Glutamatergic neuron (in vitro differentiated cells): ENCODE measurements at regions not wholly inside any gene's neighbourhood (a gene's known extent, or its start where the extent isn't known, plus 50 kb on each side); places are given as distances from the start of the nearest gene placed in this dataset.
"Not testable (repeated sequence)": the region's sequence is repeated elsewhere in the genome, so short reads cannot be mapped to it uniquely, and the experiment has no call there.

Experiments used
- DNase-seq: peaks from one replicate; pipeline ENCODE4 v3.0.0; 2022
- H3K27ac Mint-ChIP-seq: one replicate; pipeline ENCODE4 v1.8.0; 2020; ENCODE audit warnings: mild to moderate bottlenecking, mixed read lengths, inconsistent platforms; ENCODE audit not compliant: unreplicated experiment
- H3K27me3 Mint-ChIP-seq: one replicate; pipeline ENCODE4 v1.8.0; 2020; ENCODE audit warnings: mild to moderate bottlenecking, moderate library complexity, mixed read lengths, inconsistent platforms; ENCODE audit not compliant: unreplicated experiment
- H3K36me3 Mint-ChIP-seq: one replicate; pipeline ENCODE4 v1.8.0; 2020; ENCODE audit warnings: mild to moderate bottlenecking, mixed read lengths, inconsistent platforms; ENCODE audit not compliant: unreplicated experiment
- H3K4me1 Mint-ChIP-seq: one replicate; pipeline ENCODE4 v1.8.0; 2020; ENCODE audit warnings: mild to moderate bottlenecking, low read depth, mixed read lengths, inconsistent platforms; ENCODE audit not compliant: unreplicated experiment
- H3K4me3 Mint-ChIP-seq: one replicate; pipeline ENCODE4 v1.8.0; 2020; ENCODE audit warnings: mild to moderate bottlenecking, mixed read lengths, inconsistent platforms; ENCODE audit not compliant: unreplicated experiment
- H3K9me3 Mint-ChIP-seq: one replicate; pipeline ENCODE4 v1.8.0; 2020; ENCODE audit warnings: mild to moderate bottlenecking, moderate library complexity, mixed read lengths, inconsistent platforms; ENCODE audit not compliant: unreplicated experiment
- CTCF ChIP-seq: fragments of 200-600 bp; sonication (generic); IDR thresholded peaks from one replicate; pipeline ENCODE4 v1.5.0; 2021; ENCODE audit not compliant: partially characterized antibody, unreplicated experiment

GRCh38 chr6:100300221-100300736 is 164.4 kb downstream of the SIM1 start:
- no peak for TF ChIP-seq CTCF
- Mint-ChIP-seq H3K4me3 (no peak overlapping the region), H3K4me1 (no peaks in the 10 kb centered on the region), H3K27ac (no peak overlapping the region), H3K27me3 (no peaks in the 10 kb centered on the region), H3K36me3 (no peaks in the 10 kb centered on the region), H3K9me3 (no peaks in the 10 kb centered on the region)
- no peak for DNase-seq

- DNase-seq, result no peak
- Mint-ChIP-seq H3K9me3 (no peaks in the 10 kb centered on the region), H3K27me3 (no peaks in the 10 kb centered on the region), H3K4me3 (no peak overlapping the region), H3K36me3 (no peaks in the 10 kb centered on the region), H3K27ac (no peak overlapping the region), H3K4me1 (no peaks in the 10 kb centered on the region)
- TF ChIP-seq CTCF, result no peak
Observed at GRCh38 chr6:100296810-100297544, 167.7 kb downstream of the SIM1 start.

GRCh38 chr6:100295172-100295571 is 169.5 kb downstream of the SIM1 start:
- H3K36me3 Mint-ChIP-seq, H3K9me3 Mint-ChIP-seq, DNase-seq: not testable (repeated sequence)

GRCh38 chr6:100289285-100289684 is 175.4 kb downstream of the SIM1 start:
- peaks cover 13% of the 10 kb centered on the region for H3K4me1 Mint-ChIP-seq
- no peaks in the 10 kb centered on the region for H3K36me3 Mint-ChIP-seq
- TF ChIP-seq CTCF, result no peak
- no peaks in the 10 kb centered on the region for H3K27me3 Mint-ChIP-seq
- H3K9me3 Mint-ChIP-seq, result no peaks in the 10 kb centered on the region
- H3K4me3 Mint-ChIP-seq, result no peak overlapping the region
- no peak for DNase-seq
- H3K27ac Mint-ChIP-seq, result no peak overlapping the region

More at GRCh38 chr6:100295172-100295571, 169.5 kb downstream of the SIM1 start:
- H3K4me3 Mint-ChIP-seq, H3K27me3 Mint-ChIP-seq, H3K4me1 Mint-ChIP-seq, H3K27ac Mint-ChIP-seq: not testable (repeated sequence)

- DNase-seq, result no peak
- Mint-ChIP-seq H3K4me1 (peaks cover 13% of the 10 kb centered on the region), H3K27me3 (no peaks in the 10 kb centered on the region), H3K9me3 (peaks cover 1% of the 10 kb centered on the region), H3K27ac (no peak overlapping the region), H3K4me3 (no peak overlapping the region), H3K36me3 (no peaks in the 10 kb centered on the region)
- TF ChIP-seq CTCF, result no peak
Observed at GRCh38 chr6:100288311-100288710, 176.4 kb downstream of the SIM1 start.
